LNCaP clone FGC (cell line): ENCODE measurements at regions not wholly inside any gene's neighbourhood (a gene's known extent, or its start where the extent isn't known, plus 50 kb on each side); places are given as distances from the start of the nearest gene placed in this dataset.
"Not testable (repeated sequence)": the region's sequence is repeated elsewhere in the genome, so short reads cannot be mapped to it uniquely, and the experiment has no call there.

ENCODE experiments used
- DNase-seq: peaks from one replicate; pipeline ENCODE4 v3.0.0-alpha.2; 2011; ENCODE audit warnings: low read depth
- H3K4me3 ChIP-seq: 2 replicates; pipeline ENCODE4 v1.5.1; 2011; ENCODE audit warnings: mild to moderate bottlenecking, low read depth, low read length, control low read depth
- CTCF ChIP-seq: IDR thresholded peaks from 2 replicates; pipeline ENCODE4 v1.5.1; 2012; ENCODE audit warnings: mild to moderate bottlenecking; ENCODE audit not compliant: control insufficient read depth, insufficient read depth; ENCODE audit errors: extremely low read depth

- no peak for DNase-seq
- no peak overlapping the region for H3K4me3 ChIP-seq
- TF ChIP-seq CTCF: no peak
Observed at GRCh38 chr7:89605362-89605761, 548.9 kb upstream of the STEAP1 start.

GRCh38 chr7:89606511-89606910 is 547.8 kb upstream of the STEAP1 start:
- H3K4me3 ChIP-seq: no peak overlapping the region
- DNase-seq: no peak
- TF ChIP-seq CTCF: no peak

GRCh38 chr7:89607792-89608191 is 546.5 kb upstream of the STEAP1 start:
- no peak for DNase-seq
- H3K4me3 ChIP-seq: no peak overlapping the region
- no peak for TF ChIP-seq CTCF

GRCh38 chr7:89616829-89617228 is 537.4 kb upstream of the STEAP1 start:
- DNase-seq, H3K4me3 ChIP-seq: not testable (repeated sequence)

- no peak for TF ChIP-seq CTCF
- no peak for DNase-seq
- H3K4me3 ChIP-seq: no peak overlapping the region
Observed at GRCh38 chr7:89618274-89618673, 536.0 kb upstream of the STEAP1 start.

GRCh38 chr7:89621925-89622641 is 532.2 kb upstream of the STEAP1 start:
- TF ChIP-seq CTCF: no peak
- DNase-seq: no peak
- H3K4me3 ChIP-seq: no peak overlapping the region

GRCh38 chr7:89623018-89623672 is 531.1 kb upstream of the STEAP1 start:
- TF ChIP-seq CTCF: peak; percentile 95
- no peak overlapping the region for H3K4me3 ChIP-seq
- DNase-seq: peak; percentile 30

- not testable (repeated sequence) for DNase-seq, H3K4me3 ChIP-seq
Observed at GRCh38 chr7:89624155-89624554, 530.1 kb upstream of the STEAP1 start.
